GM19240 (cell line): ENCODE measurements at regions not wholly inside any gene's neighbourhood (a gene's known extent, or its start where the extent isn't known, plus 50 kb on each side); places are given as distances from the start of the nearest gene placed in this dataset.

ENCODE experiments used
- DNase-seq: peaks from one replicate; pipeline ENCODE4 v3.0.0; 2011; ENCODE audit warnings: low spot score; ENCODE audit not compliant: insufficient read length

DNA sequence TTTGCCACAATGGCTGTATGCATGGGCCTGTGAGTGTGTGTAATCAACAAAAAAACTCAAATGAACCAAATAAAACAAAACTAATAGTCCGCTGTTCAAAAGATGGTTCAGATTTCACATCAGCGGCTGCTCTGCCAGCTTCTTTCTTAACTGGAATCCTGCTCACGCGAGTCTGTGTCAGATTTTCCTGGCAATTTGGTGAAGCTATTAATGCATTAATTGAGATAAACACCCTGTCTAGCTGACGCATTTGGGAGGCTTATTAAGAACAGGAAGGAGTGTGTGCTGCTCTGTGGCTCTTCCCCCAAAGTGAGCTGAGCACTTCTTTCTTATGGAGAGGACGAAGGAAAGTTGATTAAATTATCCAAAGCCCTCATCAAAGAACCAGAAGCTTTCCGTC, 336.6 kb upstream of the MKI67 start:
- no peak for DNase-seq

- no peak for DNase-seq
These were observed 338.0 kb upstream of the MKI67 start for GRCh38 chr10:128463991-128464760.

DNA sequence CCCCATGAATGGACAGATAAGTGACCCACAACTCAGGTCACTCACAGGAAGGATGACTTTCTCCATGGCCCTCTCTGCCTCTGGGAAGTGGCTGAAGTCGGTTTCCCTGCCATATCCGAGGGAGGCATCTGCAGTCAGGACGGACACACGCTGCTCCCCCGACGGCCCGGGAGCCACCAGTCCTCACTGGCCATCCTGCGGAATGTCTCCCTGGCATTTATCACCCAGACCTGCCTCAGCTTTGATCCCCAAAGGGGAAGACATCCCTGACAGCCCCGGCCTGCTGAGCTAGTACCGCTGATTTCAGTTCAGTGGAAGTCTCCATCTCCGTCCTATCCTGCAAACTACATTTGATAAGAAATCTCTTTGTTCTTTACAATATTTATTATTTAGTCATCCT, 339.5 kb upstream of the MKI67 start:
- no peak for DNase-seq

GRCh38 chr10:128466831-128467371, 340.7 kb upstream of the MKI67 start:
- DNase-seq, result no peak

DNA sequence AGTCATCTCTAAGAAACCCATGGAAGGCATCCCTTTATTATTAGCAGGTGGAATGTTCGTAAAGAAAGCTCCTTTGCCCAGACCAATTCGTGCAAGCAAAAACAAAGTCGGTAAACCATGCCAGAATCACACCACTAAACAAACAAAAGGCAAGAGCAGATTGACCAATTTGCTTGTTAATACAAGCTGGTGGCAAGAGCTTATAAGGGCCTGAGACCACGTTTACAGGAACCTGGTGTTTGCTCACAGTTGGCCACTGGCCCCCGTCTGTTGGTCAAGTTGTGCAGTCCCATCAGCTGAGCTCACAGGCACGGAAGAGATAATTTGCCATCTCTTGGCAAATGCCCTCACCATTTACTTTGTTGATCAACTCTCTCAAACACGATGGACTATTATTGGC, 342.2 kb upstream of the MKI67 start:
- DNase-seq, result no peak

DNA sequence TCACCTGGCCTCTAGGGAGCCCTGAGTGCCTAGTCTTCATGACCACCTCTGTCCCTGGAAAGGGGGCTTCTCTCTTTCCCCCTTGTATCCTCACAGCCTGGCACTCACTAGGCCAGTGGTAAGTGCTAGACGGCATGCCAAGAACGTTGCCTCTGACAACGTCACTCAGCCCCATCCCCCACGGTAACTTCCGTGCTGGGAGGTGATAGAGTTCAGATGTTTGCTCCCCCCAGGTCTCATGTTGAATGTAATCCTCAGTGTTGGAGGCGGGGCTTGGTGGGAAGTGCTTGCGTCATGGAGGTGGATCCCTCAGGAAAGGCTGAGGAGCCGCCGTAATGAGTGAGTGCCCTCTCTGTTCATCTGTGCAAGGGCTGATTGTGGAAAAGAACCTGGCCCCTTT, 343.3 kb upstream of the MKI67 start:
- DNase-seq, result no peak

GRCh38 chr10:128470321-128470965, 344.2 kb upstream of the MKI67 start:
- DNase-seq, result no peak

- DNase-seq, result no peak
These were observed 344.9 kb upstream of the MKI67 start for GRCh38 chr10:128471151-128471550.

- no peak for DNase-seq
These were observed 346.0 kb upstream of the MKI67 start for GRCh38 chr10:128472196-128472595.

DNA sequence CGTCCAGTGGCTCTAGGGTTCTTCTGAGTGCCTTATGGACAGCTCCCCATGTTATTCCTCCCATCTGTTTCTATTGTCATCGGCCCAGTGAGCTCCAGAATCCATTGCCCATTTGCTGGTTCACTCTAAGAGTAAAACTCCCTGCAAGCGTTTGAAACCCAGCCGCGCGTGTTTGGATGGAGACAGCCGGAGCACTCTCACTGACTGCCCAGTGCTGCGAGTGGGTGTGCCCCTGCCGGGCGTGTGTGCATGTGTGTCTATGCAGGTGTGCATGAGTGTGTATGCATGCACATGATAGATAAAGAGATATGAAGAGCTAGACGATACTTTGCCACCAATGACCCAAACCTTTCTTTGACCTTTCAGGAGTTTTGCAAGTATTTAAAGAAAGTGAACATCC, 347.2 kb upstream of the MKI67 start:
- no peak for DNase-seq

GRCh38 chr10:128473911-128474310, 347.7 kb upstream of the MKI67 start:
- DNase-seq, result no peak

DNA sequence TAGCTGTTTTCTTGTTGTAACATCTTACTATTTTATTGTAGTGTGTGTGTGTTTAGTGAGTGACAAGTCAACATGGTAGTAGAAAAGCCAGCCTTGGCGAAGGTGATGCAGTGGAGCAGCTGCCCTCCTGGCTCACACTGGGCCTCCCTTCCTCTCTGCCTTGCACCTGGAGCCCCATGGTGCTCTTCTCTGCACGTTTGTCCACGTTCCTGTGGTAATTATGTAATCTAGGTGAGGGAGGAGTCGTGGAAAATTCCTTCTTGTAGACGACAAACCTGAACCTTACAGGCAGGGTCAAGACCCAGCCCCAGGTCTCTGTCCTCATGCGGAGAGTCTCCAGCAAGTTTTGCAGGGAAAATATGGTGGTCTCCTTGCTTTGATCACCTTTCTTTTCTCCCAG, 348.3 kb upstream of the MKI67 start:
- no peak for DNase-seq

DNA sequence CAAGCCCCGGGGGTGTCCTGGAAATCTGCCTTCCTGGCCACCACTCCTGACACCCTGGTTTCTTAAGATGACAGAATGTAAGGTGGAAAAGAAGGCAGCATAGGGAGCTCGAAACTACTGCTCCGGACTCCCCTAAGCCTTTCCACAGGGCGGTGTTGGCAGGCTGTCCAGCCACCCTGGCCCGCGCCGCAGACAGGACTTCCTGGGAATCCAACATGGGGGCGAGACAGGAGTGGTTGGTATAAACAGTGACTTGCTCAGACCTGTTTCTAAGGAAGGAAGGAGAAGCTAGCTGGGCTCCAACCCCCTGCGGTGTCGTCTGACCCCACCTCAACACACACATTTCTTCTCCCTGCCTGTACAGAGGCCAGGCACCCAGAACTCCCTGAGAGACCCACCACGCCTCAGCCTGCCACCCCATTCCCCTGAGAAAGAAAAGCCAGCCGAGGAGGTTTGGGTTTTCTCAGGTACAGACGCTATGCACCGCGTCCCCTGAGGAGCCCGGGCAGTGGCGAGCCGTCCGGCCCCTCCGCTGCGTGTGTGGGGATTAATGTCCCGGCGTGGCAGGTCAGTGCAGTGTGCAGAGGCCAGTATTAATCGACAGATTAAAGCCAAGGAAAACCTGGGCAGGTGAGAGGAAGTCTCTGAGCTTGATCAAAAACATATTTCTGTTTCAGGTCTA, 349.6 kb upstream of the MKI67 start:
- DNase-seq, result no peak

DNA sequence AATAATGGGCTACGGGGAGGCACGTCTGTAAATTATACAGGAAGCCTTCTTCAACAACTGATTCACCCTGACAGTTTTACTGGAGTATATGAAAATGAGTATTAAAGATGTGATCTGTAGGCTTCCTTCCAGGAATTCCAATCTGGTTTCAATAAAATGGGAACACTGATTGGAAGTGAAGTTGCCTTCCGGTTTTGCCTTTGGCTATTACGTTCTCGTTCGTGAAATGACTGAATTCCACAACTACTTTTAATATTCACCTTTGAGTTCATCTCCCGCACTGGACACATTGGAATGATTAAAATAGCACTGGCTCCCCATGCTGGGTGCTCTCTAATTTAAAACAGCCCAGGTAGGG, 350.1 kb upstream of the MKI67 start:
- DNase-seq, result no peak

- DNase-seq, result no peak
These were observed 350.6 kb upstream of the MKI67 start for GRCh38 chr10:128476845-128477244.

DNA sequence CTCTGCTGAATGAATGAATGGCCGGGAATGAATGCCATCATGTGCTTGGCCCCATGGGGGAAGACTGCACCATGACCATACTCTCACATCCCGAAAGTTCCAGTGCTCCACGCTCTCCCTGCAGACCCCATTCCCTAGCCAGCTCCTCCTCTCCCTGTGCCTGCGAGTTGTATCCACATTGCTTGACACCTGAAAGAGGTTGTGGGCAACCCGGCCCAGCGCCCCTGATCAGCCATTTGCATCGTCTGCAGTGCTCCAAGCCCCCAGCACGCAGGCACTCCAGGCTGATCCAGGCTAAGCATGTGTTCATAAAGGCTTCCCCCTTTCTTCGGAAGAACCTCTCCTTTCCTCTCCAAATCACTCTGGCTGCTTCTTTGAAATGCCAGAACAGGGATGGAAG, 354.4 kb upstream of the MKI67 start:
- DNase-seq, result no peak

GRCh38 chr10:128481152-128481840, 355.1 kb upstream of the MKI67 start:
- no peak for DNase-seq

GRCh38 chr10:128482052-128482451, 355.8 kb upstream of the MKI67 start:
- no peak for DNase-seq

DNA sequence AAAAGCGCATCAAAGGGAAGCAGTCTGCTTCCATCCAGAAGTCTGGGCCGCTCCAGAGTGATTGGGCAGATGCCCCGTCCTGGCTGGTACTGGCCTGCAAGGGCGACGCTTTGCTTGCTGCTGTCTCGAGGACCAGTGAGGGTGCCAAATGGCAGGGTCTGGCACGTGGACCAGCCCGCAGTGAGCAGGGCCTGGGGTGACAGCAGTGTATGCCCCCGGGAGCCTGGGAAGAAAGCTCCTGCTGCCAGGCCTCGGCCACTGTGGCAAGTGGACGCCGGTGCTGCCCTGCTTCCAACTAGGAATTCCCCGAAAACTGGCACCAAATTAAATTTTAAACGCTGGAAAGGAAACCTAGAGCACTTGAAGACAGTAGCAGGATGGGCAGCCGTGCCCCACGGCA, 357.0 kb upstream of the MKI67 start:
- DNase-seq, result no peak

GRCh38 chr10:128484041-128484440, 357.8 kb upstream of the MKI67 start:
- no peak for DNase-seq

- DNase-seq, result no peak
These were observed 359.5 kb upstream of the MKI67 start for GRCh38 chr10:128485701-128486235.

- no peak for DNase-seq
These were observed 361.3 kb upstream of the MKI67 start for GRCh38 chr10:128487517-128487916.
